ENCODE measurements at regions not wholly inside any gene's neighbourhood (a gene's known extent, or its start where the extent isn't known, plus 50 kb on each side); places are given as distances from the start of the nearest gene placed in this dataset.
"Not testable (repeated sequence)": the region's sequence is repeated elsewhere in the genome, so short reads cannot be mapped to it uniquely, and the experiment has no call there.

DNA sequence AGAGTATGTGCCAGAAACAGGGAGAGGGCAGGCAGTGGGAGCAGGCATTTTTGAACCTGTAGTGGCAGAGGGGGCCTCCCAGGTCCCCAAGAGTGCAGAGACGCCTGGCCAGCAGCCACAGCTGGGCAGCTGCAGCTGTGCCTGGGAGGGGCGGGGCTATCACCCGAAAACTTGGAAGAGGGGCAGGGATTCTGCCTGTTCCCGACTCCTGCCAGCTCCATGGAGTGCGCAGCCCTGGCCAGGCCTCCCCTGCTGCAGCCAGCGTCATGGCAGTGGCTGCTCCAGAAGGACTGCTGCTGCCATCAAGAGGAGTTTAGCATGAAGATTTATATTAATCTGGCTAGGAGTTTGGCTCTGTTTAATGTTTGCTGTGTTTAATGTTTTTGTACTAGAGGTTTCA lies 532.1 kb upstream of the PITX2 start:
- Mint-ChIP-seq H3K4me3 (no peak overlapping the region), H3K27me3 (ENCODE audit: low read depth) (no peaks in the 10 kb centered on the region), H3K4me1 (no peaks in the 10 kb centered on the region), H3K27ac (no peak overlapping the region), H3K36me3 (ENCODE audit: low read depth) (no peaks in the 10 kb centered on the region), H3K9me3 (peaks cover 18% of the 10 kb centered on the region)
- TF ChIP-seq, protein P1, sequence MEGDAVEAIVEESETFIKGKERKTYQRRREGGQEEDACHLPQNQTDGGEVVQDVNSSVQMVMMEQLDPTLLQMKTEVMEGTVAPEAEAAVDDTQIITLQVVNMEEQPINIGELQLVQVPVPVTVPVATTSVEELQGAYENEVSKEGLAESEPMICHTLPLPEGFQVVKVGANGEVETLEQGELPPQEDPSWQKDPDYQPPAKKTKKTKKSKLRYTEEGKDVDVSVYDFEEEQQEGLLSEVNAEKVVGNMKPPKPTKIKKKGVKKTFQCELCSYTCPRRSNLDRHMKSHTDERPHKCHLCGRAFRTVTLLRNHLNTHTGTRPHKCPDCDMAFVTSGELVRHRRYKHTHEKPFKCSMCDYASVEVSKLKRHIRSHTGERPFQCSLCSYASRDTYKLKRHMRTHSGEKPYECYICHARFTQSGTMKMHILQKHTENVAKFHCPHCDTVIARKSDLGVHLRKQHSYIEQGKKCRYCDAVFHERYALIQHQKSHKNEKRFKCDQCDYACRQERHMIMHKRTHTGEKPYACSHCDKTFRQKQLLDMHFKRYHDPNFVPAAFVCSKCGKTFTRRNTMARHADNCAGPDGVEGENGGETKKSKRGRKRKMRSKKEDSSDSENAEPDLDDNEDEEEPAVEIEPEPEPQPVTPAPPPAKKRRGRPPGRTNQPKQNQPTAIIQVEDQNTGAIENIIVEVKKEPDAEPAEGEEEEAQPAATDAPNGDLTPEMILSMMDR (IDR thresholded peaks at IDR 0.05; ENCODE audit: unreplicated experiment in 3 of 3) = no peak

DNA sequence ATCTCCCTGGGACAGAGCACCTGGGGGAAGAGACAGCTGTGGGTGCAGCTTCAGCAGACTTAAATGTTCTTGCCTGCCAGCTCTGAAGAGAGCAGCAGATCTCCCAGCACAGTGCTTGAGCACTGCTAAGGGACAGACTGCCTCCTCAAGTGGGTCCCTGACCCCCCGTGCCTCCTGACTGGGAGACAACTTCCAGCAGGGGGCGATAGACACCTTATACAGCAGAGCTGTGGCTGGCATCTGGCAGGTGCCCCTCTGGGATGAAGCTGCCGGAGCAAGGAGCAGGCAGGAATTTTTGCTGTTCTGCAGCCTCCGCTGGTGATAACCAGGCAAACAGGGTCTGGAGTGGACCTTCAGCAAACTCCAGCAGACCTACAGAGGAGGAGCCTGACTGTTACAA lies 541.7 kb upstream of the PITX2 start:
- H3K4me3 Mint-ChIP-seq; H3K27me3 Mint-ChIP-seq (ENCODE audit: low read depth); H3K36me3 Mint-ChIP-seq (ENCODE audit: low read depth); H3K27ac Mint-ChIP-seq; H3K4me1 Mint-ChIP-seq: not testable (repeated sequence)
- H3K9me3 Mint-ChIP-seq = peaks cover 34% of the 10 kb centered on the region

DNA sequence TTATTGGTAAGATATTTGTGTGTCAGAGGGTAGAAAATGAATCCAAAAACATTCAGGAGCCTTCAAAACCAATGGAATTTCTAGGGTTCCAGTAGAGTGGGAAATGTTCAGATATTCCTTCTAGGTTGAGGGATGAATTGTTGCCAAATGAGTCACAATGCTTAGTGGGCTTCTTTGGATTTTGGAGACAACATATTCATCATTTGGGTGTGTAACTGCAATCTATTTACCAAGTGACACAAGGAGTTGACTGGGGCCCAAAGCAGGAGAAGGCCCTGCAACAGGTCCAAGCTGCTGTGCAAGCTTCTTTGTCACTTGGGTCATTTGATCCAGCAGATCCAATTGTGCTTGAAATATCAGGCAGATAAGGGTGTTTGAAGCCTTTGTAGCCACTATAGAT lies 551.5 kb upstream of the PITX2 start:
- peaks cover 4% of the 10 kb centered on the region for H3K27me3 Mint-ChIP-seq (ENCODE audit: low read depth)
- TF ChIP-seq, protein P1 (IDR thresholded peaks at IDR 0.05; ENCODE audit: unreplicated experiment in 3 of 3) = no peak
- peaks cover 2% of the 10 kb centered on the region for H3K9me3 Mint-ChIP-seq
- H3K4me1 Mint-ChIP-seq = no peaks in the 10 kb centered on the region
- no peak overlapping the region for H3K27ac Mint-ChIP-seq
- H3K36me3 Mint-ChIP-seq (ENCODE audit: low read depth) = no peaks in the 10 kb centered on the region
- H3K4me3 Mint-ChIP-seq = no peak overlapping the region

DNA sequence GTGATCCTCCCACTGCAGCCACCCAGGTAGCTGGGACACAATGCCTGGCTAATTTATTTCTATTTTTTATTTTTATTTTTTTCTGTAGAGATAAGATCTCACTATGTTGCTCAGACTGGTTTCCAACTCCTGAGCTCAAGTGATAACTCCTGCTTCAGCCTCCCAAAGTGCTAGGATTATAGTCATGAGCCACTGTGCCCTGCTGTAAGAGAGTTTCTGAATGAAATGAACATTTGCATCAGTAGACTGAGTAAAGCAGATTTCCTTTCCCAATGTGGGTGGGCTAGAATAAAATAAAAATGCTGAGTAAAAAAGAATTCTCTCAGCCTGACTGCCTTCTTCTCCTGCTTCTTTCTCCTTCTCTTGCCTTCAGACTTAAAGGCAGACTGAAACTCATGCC lies 555.4 kb upstream of the PITX2 start:
- Mint-ChIP-seq H3K36me3 (ENCODE audit: low read depth) (no peaks in the 10 kb centered on the region), H3K4me3 (no peak overlapping the region)

DNA sequence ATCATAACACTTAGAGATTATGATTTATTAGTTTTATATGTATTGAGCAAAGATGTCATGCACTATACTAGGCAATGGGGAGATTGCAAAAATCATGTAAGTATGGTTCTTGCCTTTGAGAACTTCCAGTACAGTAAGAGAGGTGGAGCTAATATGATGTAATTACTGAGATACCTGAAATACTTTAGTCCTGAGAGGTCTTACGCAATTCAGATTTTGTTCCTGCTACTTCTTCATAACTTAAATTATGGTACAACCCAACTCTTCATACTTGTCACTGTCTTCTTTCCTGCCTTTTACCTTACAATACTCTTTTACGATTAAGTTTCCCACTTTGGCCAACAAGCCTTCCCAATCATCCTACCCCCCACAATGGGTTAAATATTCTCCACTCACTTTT lies 564.2 kb upstream of the PITX2 start:
- TF ChIP-seq, protein P1 (IDR thresholded peaks at IDR 0.05; ENCODE audit: unreplicated experiment in 3 of 3) = no peak
- H3K4me1 Mint-ChIP-seq = no peaks in the 10 kb centered on the region
- H3K36me3 Mint-ChIP-seq (ENCODE audit: low read depth) = no peaks in the 10 kb centered on the region
- peaks cover 12% of the 10 kb centered on the region for H3K9me3 Mint-ChIP-seq
- H3K27ac Mint-ChIP-seq = no peak overlapping the region
- H3K27me3 Mint-ChIP-seq (ENCODE audit: low read depth) = peaks cover 6% of the 10 kb centered on the region
- no peak overlapping the region for H3K4me3 Mint-ChIP-seq

More for the DNA sequence above, 555.4 kb upstream of the PITX2 start:
- Mint-ChIP-seq H3K9me3 (peaks cover 10% of the 10 kb centered on the region), H3K4me1 (no peaks in the 10 kb centered on the region), H3K27me3 (ENCODE audit: low read depth) (peaks cover 5% of the 10 kb centered on the region), H3K27ac (no peak overlapping the region)
- TF ChIP-seq, protein P1 (IDR thresholded peaks at IDR 0.05; ENCODE audit: unreplicated experiment in 3 of 3) = no peak

DNA sequence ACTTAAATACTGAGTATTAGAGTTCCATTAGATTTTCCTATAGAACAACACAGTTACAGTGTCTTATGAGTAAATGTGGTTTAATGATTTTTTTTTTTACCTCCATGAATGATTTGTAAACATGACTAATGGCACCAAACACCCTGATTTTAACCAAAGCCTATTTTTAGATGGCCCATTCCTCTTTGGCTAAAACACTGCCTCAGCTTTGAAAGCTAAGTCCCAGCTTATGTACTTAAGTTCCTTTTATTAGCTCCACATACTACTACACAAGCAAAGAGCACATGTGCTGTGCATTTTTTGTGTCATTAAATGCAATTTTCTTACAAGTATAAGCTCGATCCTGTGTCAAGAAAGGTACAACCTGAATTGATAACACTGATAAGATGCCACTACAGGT lies 575.6 kb upstream of the PITX2 start:
- Mint-ChIP-seq H3K4me3 (no peak overlapping the region), H3K27ac (no peak overlapping the region), H3K27me3 (ENCODE audit: low read depth) (no peaks in the 10 kb centered on the region), H3K36me3 (ENCODE audit: low read depth) (no peaks in the 10 kb centered on the region), H3K4me1 (peaks cover 6% of the 10 kb centered on the region), H3K9me3 (no peaks in the 10 kb centered on the region)
- TF ChIP-seq, protein P1 (IDR thresholded peaks at IDR 0.05; ENCODE audit: unreplicated experiment in 3 of 3) = no peak
